OCI-LY1 (cell line): ENCODE measurements at regions not wholly inside any gene's neighbourhood (a gene's known extent, or its start where the extent isn't known, plus 50 kb on each side); places are given as distances from the start of the nearest gene placed in this dataset.

Experiments used
- H2AFZ ChIP-seq: fragments of 200-600 bp; sonication (generic), shearing (Covaris generic); 2 replicates; pipeline ENCODE4 v1.6.0; 2014; ENCODE audit warnings: antibody characterized with exemption, mild to moderate bottlenecking, low read length
- H3F3A ChIP-seq: fragments of 200-600 bp; sonication (generic), shearing (Covaris generic); 2 replicates; pipeline ENCODE4 v1.6.0; 2014; ENCODE audit warnings: mild to moderate bottlenecking, antibody characterized with exemption, low read length, moderate library complexity; ENCODE audit not compliant: insufficient read depth
- H3K27ac ChIP-seq: fragments of 200-600 bp; sonication (generic); 2 replicates; pipeline ENCODE4 v1.5.1; 2014; ENCODE audit warnings: low read length, mixed run types, mild to moderate bottlenecking, low read depth; ENCODE audit not compliant: poor library complexity, severe bottlenecking
- H3K27me3 ChIP-seq: fragments of 200-600 bp; sonication (generic); 2 replicates; pipeline ENCODE4 v1.6.0; 2014; ENCODE audit warnings: antibody characterized with exemption, mild to moderate bottlenecking, low read length, moderate library complexity; ENCODE audit not compliant: insufficient read depth
- H3K36me3 ChIP-seq: fragments of 200-600 bp; sonication (generic); 2 replicates; pipeline ENCODE4 v1.6.1; 2014; ENCODE audit warnings: mild to moderate bottlenecking, antibody characterized with exemption, low read length, moderate library complexity, mixed read lengths; ENCODE audit not compliant: insufficient read depth
- H3K4me1 ChIP-seq: fragments of 200-600 bp; sonication (generic); 2 replicates; pipeline ENCODE4 v1.5.1; 2014; ENCODE audit warnings: mild to moderate bottlenecking, low read length, moderate library complexity; ENCODE audit not compliant: insufficient read depth, severe bottlenecking
- H3K4me2 ChIP-seq: fragments of 200-600 bp; sonication (generic), shearing (Covaris generic); 2 replicates; pipeline ENCODE4 v1.6.1; 2014; ENCODE audit warnings: low read length
- H3K4me3 ChIP-seq: fragments of 200-600 bp; sonication (generic); 2 replicates; pipeline ENCODE4 v1.5.1; 2014; ENCODE audit warnings: low read length, low read depth, mild to moderate bottlenecking, mixed read lengths; ENCODE audit not compliant: poor library complexity, severe bottlenecking
- H3K79me2 ChIP-seq: fragments of 200-600 bp; shearing (Covaris generic); 2 replicates; pipeline ENCODE4 v1.6.1; 2016; ENCODE audit warnings: mixed run types, low read length, mixed read lengths; ENCODE audit not compliant: insufficient read depth
- H3K9ac ChIP-seq: fragments of 200-600 bp; sonication (generic), shearing (Covaris generic); 2 replicates; pipeline ENCODE4 v1.6.1; 2014; ENCODE audit warnings: mild to moderate bottlenecking, low read length, mixed read lengths
- H3K9me2 ChIP-seq: fragments of 200-600 bp; sonication (generic), shearing (Covaris generic); 2 replicates; pipeline ENCODE4 v1.6.1; 2014; ENCODE audit warnings: low read depth, mild to moderate bottlenecking, low read length, mixed read lengths
- H3K9me3 ChIP-seq: fragments of 200-600 bp; shearing (Covaris generic); 2 replicates; pipeline ENCODE4 v1.6.1; 2014; ENCODE audit warnings: low read length, mixed read lengths
- H4K20me1 ChIP-seq: fragments of 200-600 bp; sonication (generic), shearing (Covaris generic); 2 replicates; pipeline ENCODE4 v1.6.0; 2016; ENCODE audit warnings: mild to moderate bottlenecking, low read length; ENCODE audit not compliant: insufficient read depth
- CTCF ChIP-seq: fragments of 200-600 bp; sonication (generic), shearing (Covaris generic); IDR thresholded peaks from 2 replicates; pipeline ENCODE4 v1.5.1; 2017; ENCODE audit warnings: mild to moderate bottlenecking, antibody characterized with exemption, low read length, moderate library complexity, mixed read lengths
- EZH2 ChIP-seq: fragments of 200-600 bp; sonication (generic), shearing (Covaris generic); IDR thresholded peaks from 2 replicates; pipeline ENCODE4 v1.8.0; 2017; ENCODE audit warnings: borderline replicate concordance, mixed run types, mild to moderate bottlenecking, antibody characterized with exemption, low read length, moderate library complexity, mixed read lengths

- Histone ChIP-seq H3F3A (no peaks in the 10 kb centered on the region), H3K9ac (no peak overlapping the region), H3K36me3 (no peaks in the 10 kb centered on the region), H3K27me3 (no peaks in the 10 kb centered on the region), H3K27ac (no peak overlapping the region), H3K9me3 (no peaks in the 10 kb centered on the region), H3K79me2 (no peaks in the 10 kb centered on the region), H3K4me2 (no peak overlapping the region), H4K20me1 (no peaks in the 10 kb centered on the region), H2AFZ (no peak overlapping the region), H3K4me1 (no peaks in the 10 kb centered on the region), H3K4me3 (no peak overlapping the region), H3K9me2 (no peaks in the 10 kb centered on the region)
- TF ChIP-seq CTCF (no peak), EZH2 (no peak)
Measured at GRCh38 chr1:157270705-157271274, 132.6 kb upstream of the ETV3 start.

GRCh38 chr1:157269656-157270375 lies 131.6 kb upstream of the ETV3 start:
- Histone ChIP-seq H3F3A (no peaks in the 10 kb centered on the region), H4K20me1 (no peaks in the 10 kb centered on the region), H3K9me3 (no peaks in the 10 kb centered on the region), H3K9me2 (no peaks in the 10 kb centered on the region), H3K36me3 (no peaks in the 10 kb centered on the region), H3K4me2 (no peak overlapping the region), H3K79me2 (no peaks in the 10 kb centered on the region), H3K4me1 (no peaks in the 10 kb centered on the region), H3K27me3 (no peaks in the 10 kb centered on the region), H2AFZ (no peak overlapping the region), H3K9ac (no peak overlapping the region), H3K4me3 (no peak overlapping the region), H3K27ac (no peak overlapping the region)
- TF ChIP-seq EZH2 = no peak
- TF ChIP-seq CTCF = no peak

GRCh38 chr1:157262891-157263290 lies 124.7 kb upstream of the ETV3 start:
- Histone ChIP-seq H3K9ac (no peak overlapping the region), H3K4me3 (no peak overlapping the region), H3F3A (no peaks in the 10 kb centered on the region), H3K4me2 (no peak overlapping the region), H3K9me2 (no peaks in the 10 kb centered on the region), H3K9me3 (no peaks in the 10 kb centered on the region), H2AFZ (no peak overlapping the region), H3K27ac (no peak overlapping the region), H3K27me3 (no peaks in the 10 kb centered on the region), H3K36me3 (no peaks in the 10 kb centered on the region), H3K79me2 (no peaks in the 10 kb centered on the region), H3K4me1 (no peaks in the 10 kb centered on the region), H4K20me1 (no peaks in the 10 kb centered on the region)
- TF ChIP-seq EZH2 = no peak
- no peak for TF ChIP-seq CTCF
